ENCODE measurements at regions not wholly inside any gene's neighbourhood (a gene's known extent, or its start where the extent isn't known, plus 50 kb on each side); places are given as distances from the start of the nearest gene placed in this dataset.
"Not testable (repeated sequence)": the region's sequence is repeated elsewhere in the genome, so short reads cannot be mapped to it uniquely, and the experiment has no call there.

DNA sequence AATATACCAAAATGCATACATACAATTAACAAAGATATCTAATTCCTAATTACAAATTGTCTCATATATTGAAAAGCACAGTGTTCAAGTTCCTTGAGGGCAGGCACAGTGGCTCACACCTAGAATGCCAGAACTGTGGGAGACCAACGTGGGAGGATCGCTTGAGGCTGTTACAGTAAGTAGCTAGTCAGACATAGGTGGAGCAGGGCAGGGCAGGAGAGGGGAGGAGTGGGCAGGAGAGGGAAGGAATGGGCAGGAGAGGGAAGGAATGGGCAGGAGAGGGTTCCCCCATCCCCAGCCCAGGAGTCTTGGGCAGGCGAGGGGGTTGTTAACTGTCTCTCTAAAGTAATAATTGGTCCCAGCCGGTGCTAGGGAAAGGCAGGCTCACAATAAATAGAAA, 325.9 kb downstream of the GOLGA6L6 start:
- TF ChIP-seq EP300 (IDR thresholded peaks at IDR 0.05; ENCODE audit: borderline replicate concordance in 1 of 2, low read depth in 2 of 2, low read length in 2 of 2); CHD2 (IDR thresholded peaks at IDR 0.05; ENCODE audit: low read length); TAF1 (IDR thresholded peaks at IDR 0.05; ENCODE audit: low read depth, low read length): not testable (repeated sequence)
- TF ChIP-seq, protein P1, sequence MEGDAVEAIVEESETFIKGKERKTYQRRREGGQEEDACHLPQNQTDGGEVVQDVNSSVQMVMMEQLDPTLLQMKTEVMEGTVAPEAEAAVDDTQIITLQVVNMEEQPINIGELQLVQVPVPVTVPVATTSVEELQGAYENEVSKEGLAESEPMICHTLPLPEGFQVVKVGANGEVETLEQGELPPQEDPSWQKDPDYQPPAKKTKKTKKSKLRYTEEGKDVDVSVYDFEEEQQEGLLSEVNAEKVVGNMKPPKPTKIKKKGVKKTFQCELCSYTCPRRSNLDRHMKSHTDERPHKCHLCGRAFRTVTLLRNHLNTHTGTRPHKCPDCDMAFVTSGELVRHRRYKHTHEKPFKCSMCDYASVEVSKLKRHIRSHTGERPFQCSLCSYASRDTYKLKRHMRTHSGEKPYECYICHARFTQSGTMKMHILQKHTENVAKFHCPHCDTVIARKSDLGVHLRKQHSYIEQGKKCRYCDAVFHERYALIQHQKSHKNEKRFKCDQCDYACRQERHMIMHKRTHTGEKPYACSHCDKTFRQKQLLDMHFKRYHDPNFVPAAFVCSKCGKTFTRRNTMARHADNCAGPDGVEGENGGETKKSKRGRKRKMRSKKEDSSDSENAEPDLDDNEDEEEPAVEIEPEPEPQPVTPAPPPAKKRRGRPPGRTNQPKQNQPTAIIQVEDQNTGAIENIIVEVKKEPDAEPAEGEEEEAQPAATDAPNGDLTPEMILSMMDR (IDR thresholded peaks at IDR 0.05; ENCODE audit: control extremely low read depth in 1 of 3, insufficient read depth in 1 of 3, low read depth in 1 of 3, low read length in 3 of 3), result not testable (repeated sequence)
- TF ChIP-seq, protein P2, sequence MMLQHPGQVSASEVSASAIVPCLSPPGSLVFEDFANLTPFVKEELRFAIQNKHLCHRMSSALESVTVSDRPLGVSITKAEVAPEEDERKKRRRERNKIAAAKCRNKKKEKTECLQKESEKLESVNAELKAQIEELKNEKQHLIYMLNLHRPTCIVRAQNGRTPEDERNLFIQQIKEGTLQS (IDR thresholded peaks at IDR 0.05; ENCODE audit: insufficient read depth, low read depth, low read length), result not testable (repeated sequence)
